HL-60 (cell line): ENCODE measurements at regions not wholly inside any gene's neighbourhood (a gene's known extent, or its start where the extent isn't known, plus 50 kb on each side); places are given as distances from the start of the nearest gene placed in this dataset.

ENCODE experiments used
- DNase-seq, 2 experiments: peaks; one replicate each; pipeline ENCODE4 v3.0.0-alpha.2; 2010 to 2020; ENCODE audit warnings: low read depth in 1 of 2, low spot score in 1 of 2
- H3K27ac ChIP-seq: fragments of 250-450 bp; sonication (Bioruptor Pico); replicated peaks from 2 replicates; pipeline ENCODE4 v1.5.1; 2020; ENCODE audit warnings: mild to moderate bottlenecking, moderate library complexity
- H3K27me3 ChIP-seq: fragments of 250-450 bp; sonication (Bioruptor Pico); 2 replicates; pipeline ENCODE4 v1.5.1; 2021; ENCODE audit warnings: mild to moderate bottlenecking, moderate library complexity; ENCODE audit not compliant: insufficient read depth, poor library complexity, severe bottlenecking
- H3K4me3 ChIP-seq: replicated peaks from 2 replicates; pipeline ENCODE4 v1.5.1; 2011; ENCODE audit warnings: mild to moderate bottlenecking, control low read depth, low read length; ENCODE audit not compliant: insufficient read depth
- CTCF ChIP-seq: IDR thresholded peaks from one replicate; pipeline ENCODE4 v1.5.1; 2011; ENCODE audit warnings: low read length, control low read depth, inconsistent platforms; ENCODE audit not compliant: insufficient read depth
- GABPA ChIP-seq: IDR thresholded peaks from 2 replicates; pipeline ENCODE4 v1.6.1; 2012; ENCODE audit warnings: low read depth
- POLR2AphosphoS5 ChIP-seq: IDR thresholded peaks from 2 replicates; pipeline ENCODE4 v1.6.1; 2012; ENCODE audit warnings: low read depth
- REST ChIP-seq: IDR thresholded peaks from 2 replicates; pipeline ENCODE4 v1.6.1; 2012; ENCODE audit warnings: low read depth; ENCODE audit not compliant: insufficient replicate concordance
- SPI1 ChIP-seq: IDR thresholded peaks from 2 replicates; pipeline ENCODE4 v1.6.1; 2012; ENCODE audit warnings: low read depth, mild to moderate bottlenecking, borderline replicate concordance

DNA sequence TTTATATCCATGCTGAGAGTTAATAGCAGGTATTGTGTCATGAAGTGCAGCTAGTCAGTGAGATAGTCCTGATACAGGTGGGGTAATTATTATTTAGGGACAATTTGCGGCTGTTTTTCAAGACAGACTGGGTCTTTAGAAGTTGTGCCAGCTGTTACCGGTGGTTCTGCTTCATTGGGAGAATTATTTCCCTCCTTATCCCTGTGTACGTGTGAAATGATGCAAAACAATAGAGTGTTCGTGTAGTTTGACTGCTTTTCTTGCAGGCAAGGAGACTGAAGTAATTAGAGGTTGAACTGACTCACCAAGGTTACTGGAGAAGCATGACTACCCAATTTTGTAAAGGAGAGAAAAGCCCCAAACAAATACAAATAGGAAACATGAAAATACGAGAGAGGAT is 101.7 kb downstream of the ARRDC3 start:
- Histone ChIP-seq H3K27ac (no peak overlapping the region), H3K4me3 (no peak overlapping the region), H3K27me3 (no peaks in the 10 kb centered on the region)
- TF ChIP-seq CTCF, result no peak
- TF ChIP-seq POLR2AphosphoS5, result no peak
- TF ChIP-seq SPI1, result no peak
- no peak for TF ChIP-seq GABPA
- no peak for TF ChIP-seq REST
- no peak for DNase-seq

DNA sequence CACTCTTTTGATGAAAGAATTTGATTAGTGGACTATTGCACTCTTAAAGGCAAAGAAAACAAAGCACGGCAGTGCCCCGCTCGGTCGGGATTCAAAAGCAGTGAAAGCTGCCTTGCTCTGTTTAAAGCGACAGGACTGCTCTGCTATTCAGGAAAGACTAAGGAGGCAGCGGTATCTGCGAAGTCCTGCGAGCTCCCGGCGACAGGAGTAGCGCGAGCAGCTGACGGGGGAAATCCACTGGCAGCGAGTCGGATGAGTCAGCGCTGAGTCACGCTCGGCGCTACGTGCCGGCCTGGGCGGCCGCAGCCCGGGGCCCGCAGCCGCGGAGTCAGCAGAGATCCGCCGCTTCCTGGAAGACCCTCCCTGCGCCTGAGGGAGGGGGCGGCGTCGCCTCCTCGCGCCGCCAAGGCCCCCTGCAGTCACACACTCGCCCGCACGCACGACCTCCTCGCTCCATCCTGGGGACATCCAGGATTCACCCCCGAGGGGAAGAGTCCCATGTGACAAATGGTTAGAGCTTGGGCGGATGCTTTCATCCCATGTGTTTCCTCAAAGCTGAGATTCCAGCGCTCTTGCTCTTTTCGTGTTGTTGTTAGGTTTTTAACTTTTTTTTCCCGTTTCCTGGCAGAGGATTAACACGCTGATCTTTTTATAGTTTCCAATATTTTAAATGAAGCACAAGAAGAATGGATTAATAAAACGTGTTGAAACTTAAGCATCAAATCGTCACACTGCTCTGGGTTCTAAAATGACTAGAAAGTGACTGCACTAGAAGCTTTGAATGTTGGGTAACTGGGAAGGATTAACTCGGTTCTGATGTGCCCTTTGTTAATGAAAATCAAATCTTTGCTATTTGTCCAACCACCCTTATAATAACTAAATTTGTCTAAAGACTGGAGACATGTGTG is 102.5 kb downstream of the ARRDC3 start:
- no peak for TF ChIP-seq POLR2AphosphoS5
- no peak for TF ChIP-seq SPI1
- TF ChIP-seq REST, result no peak
- TF ChIP-seq CTCF, result no peak
- TF ChIP-seq GABPA, result no peak
- H3K27ac ChIP-seq, result no peak overlapping the region
- peak overlapping the region; percentile 58 for H3K4me3 ChIP-seq
- DNase-seq, result peak; percentile 53 to 54
- H3K27me3 ChIP-seq, result no peaks in the 10 kb centered on the region

DNA sequence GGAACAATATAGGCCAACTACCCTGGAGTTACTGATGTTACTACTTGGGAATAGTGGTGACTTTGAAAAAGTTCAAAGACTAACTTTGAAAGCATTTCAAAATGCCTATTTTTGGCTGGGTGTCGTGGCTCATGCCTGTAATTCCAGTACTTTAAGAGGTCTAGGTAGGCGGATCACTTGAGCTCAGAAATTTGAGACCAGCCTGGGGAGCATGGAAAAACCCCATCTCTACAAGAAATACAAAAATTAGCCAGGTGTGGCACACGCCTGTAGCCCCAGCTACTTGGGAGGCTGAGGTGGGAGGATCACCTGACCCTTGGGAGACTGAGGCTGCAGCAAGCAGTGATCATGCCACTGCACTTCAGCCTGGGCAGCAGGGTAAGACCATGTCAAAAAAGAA is 105.3 kb downstream of the ARRDC3 start:
- H3K27ac ChIP-seq, result no peak overlapping the region
- no peak for TF ChIP-seq CTCF
- TF ChIP-seq GABPA, result no peak
- TF ChIP-seq POLR2AphosphoS5, result no peak
- no peak for TF ChIP-seq SPI1
- TF ChIP-seq REST, result no peak
- DNase-seq, result no peak

More for the DNA sequence above, 105.3 kb downstream of the ARRDC3 start:
- Histone ChIP-seq H3K4me3 (no peak overlapping the region), H3K27me3 (no peaks in the 10 kb centered on the region)
